ENCODE measurements at regions not wholly inside any gene's neighbourhood (a gene's known extent, or its start where the extent isn't known, plus 50 kb on each side); places are given as distances from the start of the nearest gene placed in this dataset.

DNA sequence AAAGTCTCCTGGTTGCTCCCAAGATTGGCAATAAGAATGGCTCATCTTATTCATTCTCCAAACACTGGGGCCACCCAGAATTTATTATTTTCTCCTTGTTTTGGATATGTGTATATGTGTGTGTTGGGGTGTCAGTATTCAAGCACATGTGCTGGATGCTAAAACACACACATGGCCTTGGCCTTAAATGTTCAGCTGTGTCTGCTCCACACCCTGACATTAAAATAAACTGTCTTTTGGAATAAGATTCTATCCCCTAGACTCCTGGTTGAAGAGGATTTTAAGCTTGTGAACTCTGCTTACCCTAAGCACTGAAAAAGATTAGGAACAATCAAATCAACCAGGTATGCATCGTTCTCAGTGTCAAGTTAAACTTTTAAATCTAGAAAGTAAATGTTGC is 382.9 kb upstream of the MCTP2 start:
- no peak for DNase-seq (ENCODE audit: extremely low spot score, insufficient read length, low read depth)
- FAIRE-seq: no peak

DNA sequence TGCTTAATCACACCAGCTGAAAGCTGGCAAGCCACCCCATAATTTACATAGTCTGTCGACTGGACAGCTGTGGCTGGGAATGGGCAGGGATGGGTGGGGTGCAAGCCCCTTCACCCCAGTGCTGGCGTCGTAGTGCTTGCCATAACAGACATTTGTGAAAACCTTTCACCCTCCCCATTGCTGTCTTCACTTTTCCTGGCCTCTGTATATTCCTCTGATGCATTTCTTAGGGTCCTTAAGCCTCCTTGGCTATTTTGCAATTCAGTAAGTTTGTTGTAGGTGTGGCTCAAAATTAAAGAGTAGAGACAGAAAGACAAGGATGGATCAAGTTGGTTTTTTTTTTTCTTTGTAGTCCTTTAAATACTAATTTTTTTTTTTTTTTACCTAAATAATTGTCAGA is 383.3 kb upstream of the MCTP2 start:
- FAIRE-seq: no peak
- no peak for DNase-seq (ENCODE audit: extremely low spot score, insufficient read length, low read depth)

DNA sequence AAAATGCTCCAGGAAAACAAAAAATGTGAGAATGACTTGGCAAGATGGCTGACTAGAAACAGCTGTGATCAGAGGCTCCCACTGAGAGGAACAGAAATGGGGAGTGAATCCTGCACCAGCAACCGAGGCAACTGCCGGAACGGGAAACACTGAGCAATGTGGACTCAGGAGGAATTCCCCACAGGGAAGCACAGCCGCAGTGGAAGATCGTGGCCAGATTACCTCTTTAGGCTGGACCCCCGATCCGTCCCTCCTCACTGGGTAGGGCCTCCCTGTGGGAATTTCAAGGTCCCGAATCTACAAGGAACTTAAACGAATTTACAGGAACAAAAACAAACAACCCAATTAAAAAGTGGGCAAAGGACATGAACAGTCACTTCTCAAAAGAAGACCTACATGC is 385.2 kb upstream of the MCTP2 start:
- FAIRE-seq (no peak), DNase-seq (ENCODE audit: extremely low spot score, insufficient read length, low read depth) (no peak)

- FAIRE-seq (no peak), DNase-seq (ENCODE audit: extremely low spot score, insufficient read length, low read depth) (no peak)
These were observed 393.9 kb upstream of the MCTP2 start for GRCh38 chr15:93837450-93837849.

GRCh38 chr15:93835344-93835743 is 396.0 kb upstream of the MCTP2 start:
- FAIRE-seq: no peak
- no peak for DNase-seq (ENCODE audit: extremely low spot score, insufficient read length, low read depth)

DNA sequence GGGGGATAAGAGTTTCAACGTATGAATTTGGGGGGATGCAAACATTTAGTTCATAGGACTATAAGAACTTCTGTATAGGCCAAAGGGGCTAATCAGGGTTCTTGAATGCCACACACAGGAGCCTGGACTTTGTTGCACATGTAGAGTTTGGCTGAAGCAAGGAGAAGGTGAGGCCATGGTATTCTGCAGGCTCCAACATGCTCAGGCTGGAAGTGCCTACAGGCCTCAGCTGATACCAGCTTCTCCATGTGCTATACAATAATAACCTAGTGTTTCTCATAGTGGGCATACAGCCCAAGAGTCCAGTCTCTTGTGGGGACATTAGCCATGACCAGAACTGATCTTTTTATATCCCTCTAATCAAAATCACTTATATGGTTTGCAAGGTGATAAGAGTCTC is 399.7 kb upstream of the MCTP2 start:
- FAIRE-seq (no peak), DNase-seq (ENCODE audit: extremely low spot score, insufficient read length, low read depth) (no peak)

DNA sequence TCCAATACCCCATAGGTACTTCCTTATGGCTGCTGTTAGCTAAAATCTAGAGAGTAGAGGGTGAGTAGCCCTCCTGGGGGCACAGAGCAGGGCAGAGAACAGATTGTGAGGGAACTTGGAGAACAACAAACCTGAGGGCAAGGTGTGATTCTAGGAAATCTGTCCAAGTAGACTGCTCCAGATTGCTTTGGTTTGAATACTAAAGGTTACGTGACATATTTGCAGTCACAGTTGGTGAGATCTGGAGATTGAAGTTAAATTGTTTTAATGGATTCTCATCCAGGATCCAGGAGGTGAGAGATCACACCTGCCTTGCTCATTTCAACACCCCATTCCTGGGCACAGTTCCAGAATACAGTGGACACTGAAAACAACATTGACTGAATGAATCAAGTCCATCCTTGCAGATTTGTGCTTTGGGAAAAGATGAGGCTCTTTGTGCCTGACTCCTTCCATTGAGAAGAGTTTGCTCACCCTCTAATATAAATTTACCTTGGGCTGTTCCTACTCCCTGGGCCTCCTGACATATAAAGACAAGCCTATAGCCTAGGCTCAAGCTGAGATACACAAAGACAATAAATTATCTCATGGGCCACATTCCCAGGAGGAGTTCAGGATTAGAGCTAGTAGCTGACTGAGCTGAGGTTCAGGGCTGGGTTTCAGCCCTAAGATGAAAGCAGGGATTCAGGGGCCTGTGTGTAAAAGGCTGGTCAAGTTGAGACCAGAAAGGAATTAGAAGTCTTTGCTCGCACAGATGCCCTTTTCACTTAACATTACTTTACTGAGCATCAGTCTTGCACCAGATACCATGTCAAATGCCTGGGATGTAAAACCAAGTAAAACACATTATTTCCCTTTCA is 400.9 kb upstream of the MCTP2 start:
- DNase-seq (ENCODE audit: extremely low spot score, insufficient read length, low read depth) (no peak), FAIRE-seq (no peak)

DNA sequence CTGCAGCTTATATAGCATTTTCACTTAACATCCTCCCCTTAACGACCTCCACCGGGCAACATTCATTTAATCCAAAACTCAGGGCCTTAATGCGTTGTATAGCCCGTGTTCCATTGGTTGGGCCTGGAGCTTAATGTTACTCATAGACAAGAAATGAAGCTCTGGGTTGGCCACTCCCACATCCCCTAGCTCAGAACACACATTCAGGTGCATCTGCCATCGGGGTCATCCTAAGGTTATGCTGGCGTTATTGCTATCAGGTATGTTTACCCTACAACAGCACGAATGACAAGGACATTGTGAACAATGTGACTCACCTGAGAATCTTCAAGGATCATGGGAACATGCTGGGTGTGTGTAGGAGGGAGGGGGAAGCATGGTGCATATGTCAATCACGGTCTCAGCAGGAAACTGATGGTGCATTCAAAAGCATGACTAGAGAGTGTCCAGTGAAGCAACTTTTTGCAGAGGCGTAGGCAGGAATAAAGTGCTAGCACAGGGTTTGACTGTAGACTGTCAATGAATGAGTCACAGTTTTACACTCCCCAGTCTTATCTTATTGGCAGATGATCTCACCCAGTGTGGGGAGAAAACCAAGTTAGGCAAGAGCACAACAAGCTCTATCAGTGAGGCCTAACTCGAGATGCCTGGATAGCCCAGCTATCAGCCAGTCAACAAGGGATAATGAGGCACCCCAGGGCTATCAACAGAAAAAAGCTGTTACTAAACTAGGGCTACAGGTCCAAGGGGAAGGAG is 402.1 kb upstream of the MCTP2 start:
- DNase-seq (ENCODE audit: extremely low spot score, insufficient read length, low read depth): no peak
- no peak for FAIRE-seq

- FAIRE-seq: no peak
- no peak for DNase-seq (ENCODE audit: extremely low spot score, insufficient read length, low read depth)
These were observed 404.6 kb upstream of the MCTP2 start for GRCh38 chr15:93826790-93827189.

- DNase-seq (ENCODE audit: extremely low spot score, insufficient read length, low read depth): no peak
- no peak for FAIRE-seq
These were observed 405.1 kb upstream of the MCTP2 start for GRCh38 chr15:93826293-93826692.

DNA sequence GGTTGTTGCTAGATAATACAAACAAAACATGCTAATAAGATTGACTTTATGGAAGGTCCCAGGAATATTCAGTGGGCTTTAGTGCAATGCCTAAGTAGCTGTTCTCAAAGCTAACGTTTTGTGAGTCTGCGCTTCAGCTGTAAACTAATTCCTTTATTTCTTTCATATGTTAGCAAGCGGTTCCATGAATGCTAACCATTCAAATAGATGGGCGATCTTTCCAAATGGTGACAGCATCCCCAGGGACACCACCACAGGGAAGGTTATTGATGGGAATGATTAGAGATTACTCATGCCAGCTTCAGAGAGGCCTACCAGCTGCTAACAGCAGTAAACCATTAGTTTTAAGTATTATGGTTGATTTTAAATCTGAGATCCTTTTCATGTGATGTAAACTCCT is 405.7 kb upstream of the MCTP2 start:
- DNase-seq (ENCODE audit: extremely low spot score, insufficient read length, low read depth): no peak
- no peak for FAIRE-seq

GRCh38 chr15:93823971-93824913 is 407.1 kb upstream of the MCTP2 start:
- FAIRE-seq (no peak), DNase-seq (ENCODE audit: extremely low spot score, insufficient read length, low read depth) (no peak)

DNA sequence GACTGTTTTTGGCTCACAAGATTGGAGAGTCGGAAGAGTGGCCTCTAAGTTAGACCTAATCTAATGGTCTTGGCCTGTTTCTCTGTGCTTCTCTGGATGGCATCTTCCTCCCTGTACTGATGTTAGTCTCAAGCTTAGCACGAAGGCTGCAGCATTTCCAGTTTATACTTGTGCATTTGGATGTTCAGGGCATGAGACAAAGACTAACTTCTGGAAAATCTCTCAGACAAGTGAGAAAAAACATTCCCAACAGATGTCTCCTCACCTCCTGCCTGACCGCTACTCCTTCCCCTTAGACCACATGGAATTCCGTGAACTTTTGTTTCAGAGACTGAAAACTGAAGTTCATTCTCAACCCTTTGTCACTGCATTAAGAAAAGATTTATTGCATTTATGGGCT is 410.8 kb upstream of the MCTP2 start:
- FAIRE-seq: no peak
- DNase-seq (ENCODE audit: extremely low spot score, insufficient read length, low read depth): no peak

DNA sequence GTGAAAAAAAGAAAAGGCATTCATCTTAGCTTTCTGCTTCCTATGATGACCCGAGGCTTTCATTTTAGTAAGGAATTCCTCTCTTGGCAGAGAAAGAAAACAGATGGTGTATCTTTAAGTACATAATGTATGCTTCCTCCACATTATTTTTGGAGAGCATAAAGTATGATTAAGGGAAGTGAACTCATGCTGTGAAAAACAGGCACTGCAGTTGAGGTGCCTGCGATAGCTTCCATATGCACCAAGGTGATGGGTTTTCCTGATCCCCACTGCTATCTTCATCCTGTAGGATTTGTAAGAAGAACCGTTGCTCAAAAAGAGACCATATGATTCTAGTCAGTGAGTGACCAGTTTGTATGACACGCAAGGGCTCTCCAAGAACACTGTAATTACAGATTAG is 411.5 kb upstream of the MCTP2 start:
- no peak for FAIRE-seq
- no peak for DNase-seq (ENCODE audit: extremely low spot score, insufficient read length, low read depth)

- FAIRE-seq (no peak), DNase-seq (ENCODE audit: extremely low spot score, insufficient read length, low read depth) (no peak)
These were observed 414.5 kb upstream of the MCTP2 start for GRCh38 chr15:93816815-93817214.

- FAIRE-seq (no peak), DNase-seq (ENCODE audit: extremely low spot score, insufficient read length, low read depth) (no peak)
These were observed 420.1 kb upstream of the MCTP2 start for GRCh38 chr15:93811305-93811704.

- FAIRE-seq: no peak
These were observed 421.8 kb upstream of the MCTP2 start for GRCh38 chr15:93809516-93809915.

DNA sequence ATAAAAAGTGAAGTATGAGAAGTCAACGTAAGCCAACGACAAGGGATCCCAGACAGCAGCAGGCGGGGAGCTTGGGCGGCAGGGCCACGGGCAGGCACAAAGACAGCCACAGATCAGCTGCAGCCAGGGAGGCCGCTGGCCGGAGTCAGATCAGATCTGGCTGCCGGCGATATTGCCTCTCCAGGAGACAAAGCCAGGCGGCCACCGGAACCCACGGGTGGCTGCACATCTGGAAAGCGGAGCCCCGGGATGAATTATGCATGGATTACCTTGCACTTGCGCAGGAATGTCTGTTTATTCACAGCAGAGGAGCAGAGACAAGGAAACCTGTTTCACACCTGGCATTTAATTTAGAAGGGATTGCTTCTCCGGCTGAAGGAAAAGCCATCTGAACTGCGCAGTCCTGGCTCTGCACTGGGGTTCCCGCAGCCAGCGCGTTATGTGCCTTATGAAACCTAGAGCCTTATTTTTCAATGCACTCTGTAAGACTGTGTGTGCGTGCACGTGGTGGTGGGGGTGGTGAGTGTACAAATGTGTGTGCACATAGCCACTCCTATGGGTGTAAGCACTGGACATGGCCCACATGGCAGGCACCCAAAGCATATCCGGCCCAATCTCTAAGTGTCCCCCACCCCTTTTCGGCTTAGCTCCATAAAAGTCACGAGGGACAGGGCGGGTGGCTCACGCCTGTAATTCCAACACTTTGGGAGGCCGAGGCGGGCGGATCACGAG is 427.8 kb upstream of the MCTP2 start:
- no peak for DNase-seq (ENCODE audit: extremely low spot score, insufficient read length, low read depth)
- FAIRE-seq: no peak

More at GRCh38 chr15:93809516-93809915, 421.8 kb upstream of the MCTP2 start:
- DNase-seq (ENCODE audit: extremely low spot score, insufficient read length, low read depth): no peak

DNA sequence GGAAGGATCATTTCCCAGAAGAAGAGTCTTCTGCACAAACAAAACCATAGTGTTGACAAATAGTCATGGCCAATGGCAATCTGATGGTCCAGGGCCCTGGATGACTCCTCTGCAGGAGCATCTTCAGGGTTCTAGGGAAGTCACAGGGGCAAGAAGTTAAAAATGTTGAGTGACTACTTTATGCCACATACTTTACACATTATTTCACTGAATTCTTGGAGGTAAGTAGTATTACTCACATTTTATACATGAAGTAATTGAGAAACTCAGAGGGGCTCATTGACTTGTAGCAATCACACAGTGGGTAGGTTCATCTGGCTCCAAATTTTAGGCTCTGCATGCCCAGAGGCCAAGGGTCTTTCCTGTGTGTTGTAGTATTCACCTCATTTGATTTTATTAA is 430.2 kb upstream of the MCTP2 start:
- FAIRE-seq (no peak), DNase-seq (ENCODE audit: extremely low spot score, insufficient read length, low read depth) (no peak)

DNA sequence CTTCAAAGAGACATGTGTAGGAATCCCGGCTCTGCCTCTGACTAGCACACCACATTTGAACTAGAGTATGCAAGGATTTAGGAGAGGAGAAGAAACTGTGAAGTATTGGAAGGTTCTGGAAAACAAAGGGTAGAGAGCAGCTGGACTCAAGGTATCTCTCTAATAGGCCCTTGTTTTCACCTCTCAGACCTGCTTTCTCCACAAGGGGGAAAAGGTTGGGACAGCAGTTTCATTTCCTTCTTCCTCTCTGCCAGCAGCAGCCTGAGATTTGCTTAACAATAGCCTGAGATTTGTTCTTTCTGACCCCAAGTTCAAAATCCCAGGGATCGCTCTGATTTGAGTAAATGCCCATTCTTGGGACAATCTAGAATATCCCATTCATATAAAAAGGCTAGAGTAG is 430.6 kb upstream of the MCTP2 start:
- FAIRE-seq (no peak), DNase-seq (ENCODE audit: extremely low spot score, insufficient read length, low read depth) (no peak)
